ENCODE measurements at regions not wholly inside any gene's neighbourhood (a gene's known extent, or its start where the extent isn't known, plus 50 kb on each side); places are given as distances from the start of the nearest gene placed in this dataset.

DNA sequence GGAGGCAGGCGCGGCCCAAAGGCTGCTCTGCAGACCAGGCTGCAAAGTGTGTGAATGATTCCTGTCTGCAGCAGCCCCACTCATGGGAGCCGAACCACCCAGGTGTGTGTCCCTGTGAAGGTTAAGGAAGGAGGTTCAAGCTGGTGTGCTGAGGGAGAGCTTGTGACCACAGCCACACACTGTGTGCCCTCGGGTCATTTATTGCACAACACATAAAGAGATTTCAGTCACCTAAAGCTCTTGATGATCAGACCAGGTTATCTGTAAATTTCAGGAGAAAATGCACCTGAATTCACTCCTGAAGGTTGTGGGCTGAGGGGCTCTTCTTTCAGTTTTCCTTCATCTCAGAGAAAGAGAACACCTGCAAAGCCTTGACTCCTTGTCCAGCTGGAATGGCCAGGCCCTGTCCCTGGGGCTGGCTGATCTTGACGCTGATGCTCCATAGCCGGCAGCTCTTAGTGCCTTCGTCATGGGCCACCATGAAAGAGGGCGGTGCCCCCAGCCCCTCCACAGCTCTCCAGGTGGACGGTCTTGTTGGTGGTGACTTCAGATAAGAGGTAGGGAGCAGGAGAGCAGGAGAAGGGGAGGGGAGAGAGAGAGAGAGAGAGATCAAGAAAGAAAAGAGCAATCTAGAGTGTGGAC, 110.8 kb upstream of the C1QTNF9B start:
- no peak overlapping the region for H3K4me2 ChIP-seq (ENCODE audit: low read depth, low read length, poor library complexity, severe bottlenecking)
- no peaks in the 10 kb centered on the region for H3K4me1 ChIP-seq (ENCODE audit: low read length)
- no peaks in the 10 kb centered on the region for H3K9me2 ChIP-seq (replicated peaks; ENCODE audit: insufficient read depth, low read length)
- no peak overlapping the region for H3K9ac ChIP-seq (ENCODE audit: low read length)
- no peak overlapping the region for H2AFZ ChIP-seq (ENCODE audit: low read length)
- no peaks in the 10 kb centered on the region for H4K20me1 ChIP-seq (ENCODE audit: insufficient read depth, low read depth, low read length)
- no peak for DNase-seq
- no peaks in the 10 kb centered on the region for H3K79me2 ChIP-seq (ENCODE audit: low read length)
- no peak overlapping the region for H3K4me3 ChIP-seq (ENCODE audit: low read length)
- no peak overlapping the region for H3K27ac ChIP-seq (ENCODE audit: low read length)
- H3K9me3 ChIP-seq (ENCODE audit: low read length), result no peaks in the 10 kb centered on the region
- no peaks in the 10 kb centered on the region for H3K27me3 ChIP-seq (ENCODE audit: low read length)
- no peaks in the 10 kb centered on the region for H3K36me3 ChIP-seq (ENCODE audit: insufficient read depth, low read length)

DNA sequence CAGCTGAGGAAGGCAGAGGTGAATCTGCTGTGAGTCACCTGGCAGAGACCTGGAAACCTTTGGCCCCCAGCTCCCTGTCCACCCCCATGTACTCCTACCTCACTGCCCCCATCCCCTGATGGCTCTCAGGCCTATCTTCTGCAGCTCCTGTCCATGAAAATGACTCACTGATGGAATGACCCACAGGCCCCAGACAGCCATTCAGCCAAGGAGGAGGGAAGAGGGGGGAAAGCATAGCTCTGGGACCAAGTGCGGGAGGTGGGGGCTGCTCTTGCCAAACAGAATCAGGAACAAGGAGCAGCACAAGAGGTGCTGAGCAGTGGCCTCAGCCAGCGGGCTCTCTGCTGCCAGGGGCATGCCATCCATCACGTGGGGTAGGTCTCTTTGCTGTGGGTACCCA, 111.4 kb upstream of the C1QTNF9B start:
- Histone ChIP-seq H3K9me2 (replicated peaks; ENCODE audit: insufficient read depth, low read length) (no peaks in the 10 kb centered on the region), H3K79me2 (ENCODE audit: low read length) (no peaks in the 10 kb centered on the region), H4K20me1 (ENCODE audit: insufficient read depth, low read depth, low read length) (no peaks in the 10 kb centered on the region), H3K27ac (ENCODE audit: low read length) (no peak overlapping the region), H3K4me2 (ENCODE audit: low read depth, low read length, poor library complexity, severe bottlenecking) (no peak overlapping the region), H3K36me3 (ENCODE audit: insufficient read depth, low read length) (no peaks in the 10 kb centered on the region), H2AFZ (ENCODE audit: low read length) (no peak overlapping the region), H3K4me3 (ENCODE audit: low read length) (no peak overlapping the region), H3K9ac (ENCODE audit: low read length) (no peak overlapping the region), H3K9me3 (ENCODE audit: low read length) (no peaks in the 10 kb centered on the region), H3K27me3 (ENCODE audit: low read length) (no peaks in the 10 kb centered on the region), H3K4me1 (ENCODE audit: low read length) (no peaks in the 10 kb centered on the region)
- no peak for DNase-seq

- Histone ChIP-seq H2AFZ (ENCODE audit: low read length) (no peak overlapping the region), H3K36me3 (ENCODE audit: insufficient read depth, low read length) (no peaks in the 10 kb centered on the region)
Observed at GRCh38 chr13:24011266-24011665, 114.0 kb upstream of the C1QTNF9B start.

DNA sequence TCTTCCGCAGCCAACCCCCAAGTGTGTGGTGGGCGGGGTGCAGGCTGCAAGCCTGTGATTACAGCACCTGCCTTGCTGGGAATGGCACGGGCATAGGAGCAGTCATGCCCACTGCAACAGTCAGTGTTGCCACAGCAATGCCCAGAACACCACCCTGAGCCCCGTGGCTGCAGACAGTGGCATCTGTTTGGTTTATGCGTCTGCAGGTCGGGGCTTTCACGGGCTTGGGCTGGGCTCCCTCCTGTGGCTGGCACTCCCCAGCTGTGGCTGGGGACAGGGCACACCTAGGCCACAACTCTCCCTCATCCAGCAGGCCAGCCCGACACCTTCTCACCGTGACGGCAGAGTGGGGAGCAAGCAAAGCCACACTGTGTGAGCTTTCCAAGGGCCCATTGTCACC, 115.3 kb upstream of the C1QTNF9B start:
- DNase-seq, result no peak
- no peaks in the 10 kb centered on the region for H3K79me2 ChIP-seq (ENCODE audit: low read length)
- H2AFZ ChIP-seq (ENCODE audit: low read length), result no peak overlapping the region
- H3K9me3 ChIP-seq (ENCODE audit: low read length), result no peaks in the 10 kb centered on the region
- no peaks in the 10 kb centered on the region for H3K36me3 ChIP-seq (ENCODE audit: insufficient read depth, low read length)
- H4K20me1 ChIP-seq (ENCODE audit: insufficient read depth, low read depth, low read length), result no peaks in the 10 kb centered on the region
- no peak overlapping the region for H3K4me3 ChIP-seq (ENCODE audit: low read length)
- no peak overlapping the region for H3K4me2 ChIP-seq (ENCODE audit: low read depth, low read length, poor library complexity, severe bottlenecking)
- no peaks in the 10 kb centered on the region for H3K4me1 ChIP-seq (ENCODE audit: low read length)
- no peak overlapping the region for H3K9ac ChIP-seq (ENCODE audit: low read length)
- H3K27ac ChIP-seq (ENCODE audit: low read length), result no peak overlapping the region
- no peaks in the 10 kb centered on the region for H3K9me2 ChIP-seq (replicated peaks; ENCODE audit: insufficient read depth, low read length)
- no peaks in the 10 kb centered on the region for H3K27me3 ChIP-seq (ENCODE audit: low read length)

More at GRCh38 chr13:24011266-24011665, 114.0 kb upstream of the C1QTNF9B start:
- no peaks in the 10 kb centered on the region for H3K9me3 ChIP-seq (ENCODE audit: low read length)
- no peak overlapping the region for H3K4me3 ChIP-seq (ENCODE audit: low read length)
- H3K9me2 ChIP-seq (replicated peaks; ENCODE audit: insufficient read depth, low read length), result no peaks in the 10 kb centered on the region
- no peak overlapping the region for H3K9ac ChIP-seq (ENCODE audit: low read length)
- no peaks in the 10 kb centered on the region for H3K27me3 ChIP-seq (ENCODE audit: low read length)
- no peaks in the 10 kb centered on the region for H3K79me2 ChIP-seq (ENCODE audit: low read length)
- no peak overlapping the region for H3K27ac ChIP-seq (ENCODE audit: low read length)
- DNase-seq, result no peak
- H3K4me2 ChIP-seq (ENCODE audit: low read depth, low read length, poor library complexity, severe bottlenecking), result no peak overlapping the region
- no peaks in the 10 kb centered on the region for H3K4me1 ChIP-seq (ENCODE audit: low read length)
- H4K20me1 ChIP-seq (ENCODE audit: insufficient read depth, low read depth, low read length), result no peaks in the 10 kb centered on the region

DNA sequence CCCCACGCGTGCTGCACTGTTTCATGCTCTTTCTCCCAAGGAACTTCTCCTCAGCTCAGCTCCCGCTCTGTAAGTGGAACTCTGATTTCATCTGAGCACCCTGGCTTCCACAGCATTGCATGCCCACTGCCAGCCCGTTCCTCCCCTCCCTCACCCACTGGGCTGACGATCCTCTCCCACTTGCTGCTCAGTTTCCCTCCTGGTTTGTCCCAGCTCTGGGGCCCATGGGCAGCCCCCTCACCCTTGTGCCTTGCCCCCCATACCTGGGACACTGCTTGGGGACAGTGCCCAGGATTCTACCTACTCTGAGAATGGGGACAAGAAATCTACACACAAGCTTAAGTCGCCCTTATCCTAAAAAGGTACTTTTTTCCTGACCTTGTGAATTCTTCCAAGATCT, 115.9 kb upstream of the C1QTNF9B start:
- no peak overlapping the region for H3K9ac ChIP-seq (ENCODE audit: low read length)
- H3K9me2 ChIP-seq (replicated peaks; ENCODE audit: insufficient read depth, low read length), result no peaks in the 10 kb centered on the region
- H3K4me3 ChIP-seq (ENCODE audit: low read length), result no peak overlapping the region
- H3K9me3 ChIP-seq (ENCODE audit: low read length), result no peaks in the 10 kb centered on the region
- no peaks in the 10 kb centered on the region for H4K20me1 ChIP-seq (ENCODE audit: insufficient read depth, low read depth, low read length)
- H3K36me3 ChIP-seq (ENCODE audit: insufficient read depth, low read length), result no peaks in the 10 kb centered on the region
- no peak overlapping the region for H3K27ac ChIP-seq (ENCODE audit: low read length)
- no peak overlapping the region for H3K4me2 ChIP-seq (ENCODE audit: low read depth, low read length, poor library complexity, severe bottlenecking)
- no peaks in the 10 kb centered on the region for H3K79me2 ChIP-seq (ENCODE audit: low read length)
- H2AFZ ChIP-seq (ENCODE audit: low read length), result no peak overlapping the region
- H3K4me1 ChIP-seq (ENCODE audit: low read length), result no peaks in the 10 kb centered on the region
- no peak for DNase-seq
- no peaks in the 10 kb centered on the region for H3K27me3 ChIP-seq (ENCODE audit: low read length)

- Histone ChIP-seq H4K20me1 (ENCODE audit: insufficient read depth, low read depth, low read length) (no peaks in the 10 kb centered on the region), H3K4me1 (ENCODE audit: low read length) (no peaks in the 10 kb centered on the region), H3K27ac (ENCODE audit: low read length) (no peak overlapping the region), H3K9me2 (replicated peaks; ENCODE audit: insufficient read depth, low read length) (no peaks in the 10 kb centered on the region), H3K79me2 (ENCODE audit: low read length) (no peaks in the 10 kb centered on the region), H3K27me3 (ENCODE audit: low read length) (no peaks in the 10 kb centered on the region), H3K36me3 (ENCODE audit: insufficient read depth, low read length) (no peaks in the 10 kb centered on the region), H3K9ac (ENCODE audit: low read length) (no peak overlapping the region), H3K4me3 (ENCODE audit: low read length) (no peak overlapping the region), H2AFZ (ENCODE audit: low read length) (no peak overlapping the region), H3K4me2 (ENCODE audit: low read depth, low read length, poor library complexity, severe bottlenecking) (no peak overlapping the region), H3K9me3 (ENCODE audit: low read length) (no peaks in the 10 kb centered on the region)
- DNase-seq, result no peak
Observed at GRCh38 chr13:24016046-24016445, 118.7 kb upstream of the C1QTNF9B start.

DNA sequence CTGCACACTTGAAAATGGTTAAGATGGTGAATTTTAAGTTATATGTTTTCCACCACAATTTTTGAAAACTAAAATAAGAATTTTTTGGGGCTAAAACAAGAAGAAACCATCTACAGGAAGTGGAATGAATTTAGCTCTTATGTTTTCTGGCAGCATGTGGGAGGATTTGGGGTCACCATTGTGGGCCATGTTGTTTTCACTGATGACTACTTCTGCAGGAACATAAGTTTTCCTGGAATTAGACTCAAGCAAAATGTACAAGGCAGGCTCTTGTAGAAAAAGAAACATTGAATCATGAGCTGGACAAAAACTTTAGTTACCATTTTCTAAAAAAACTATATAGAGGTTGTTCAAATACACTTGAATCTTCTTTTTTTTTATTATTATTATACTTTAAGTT, 125.3 kb upstream of the C1QTNF9B start:
- Histone ChIP-seq H3K4me1 (ENCODE audit: low read length) (no peaks in the 10 kb centered on the region), H3K36me3 (ENCODE audit: insufficient read depth, low read length) (no peaks in the 10 kb centered on the region), H3K79me2 (ENCODE audit: low read length) (no peaks in the 10 kb centered on the region), H3K4me3 (ENCODE audit: low read length) (no peak overlapping the region), H3K27ac (ENCODE audit: low read length) (no peak overlapping the region), H3K9me3 (ENCODE audit: low read length) (no peaks in the 10 kb centered on the region), H4K20me1 (ENCODE audit: insufficient read depth, low read depth, low read length) (no peaks in the 10 kb centered on the region), H3K4me2 (ENCODE audit: low read depth, low read length, poor library complexity, severe bottlenecking) (no peak overlapping the region), H2AFZ (ENCODE audit: low read length) (no peak overlapping the region), H3K27me3 (ENCODE audit: low read length) (no peaks in the 10 kb centered on the region), H3K9me2 (replicated peaks; ENCODE audit: insufficient read depth, low read length) (no peaks in the 10 kb centered on the region), H3K9ac (ENCODE audit: low read length) (no peak overlapping the region)
- DNase-seq, result no peak

DNA sequence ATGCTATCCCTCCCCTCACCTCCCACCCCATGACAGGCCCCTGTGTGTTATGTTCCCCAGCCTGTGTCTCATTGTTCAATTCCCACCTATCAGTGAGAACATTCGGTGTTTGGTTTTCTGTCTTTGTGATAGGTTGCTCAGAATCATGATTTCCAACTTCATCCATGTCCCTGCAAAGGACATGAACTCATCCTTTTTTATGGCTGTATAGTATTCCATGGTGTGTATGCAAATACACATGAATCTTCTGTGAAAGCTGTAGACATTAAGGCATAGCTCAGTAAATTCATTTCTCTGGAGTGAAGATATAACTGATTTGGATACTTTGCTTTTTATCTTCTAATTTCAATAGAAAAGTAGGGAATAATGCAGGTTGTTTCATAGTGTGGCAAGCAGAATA, 125.8 kb upstream of the C1QTNF9B start:
- Histone ChIP-seq H3K9me2 (replicated peaks; ENCODE audit: insufficient read depth, low read length) (no peaks in the 10 kb centered on the region), H3K4me1 (ENCODE audit: low read length) (no peaks in the 10 kb centered on the region), H3K9ac (ENCODE audit: low read length) (no peak overlapping the region), H3K27me3 (ENCODE audit: low read length) (no peaks in the 10 kb centered on the region), H2AFZ (ENCODE audit: low read length) (no peak overlapping the region), H4K20me1 (ENCODE audit: insufficient read depth, low read depth, low read length) (no peaks in the 10 kb centered on the region), H3K27ac (ENCODE audit: low read length) (no peak overlapping the region), H3K9me3 (ENCODE audit: low read length) (no peaks in the 10 kb centered on the region), H3K4me3 (ENCODE audit: low read length) (no peak overlapping the region), H3K79me2 (ENCODE audit: low read length) (no peaks in the 10 kb centered on the region), H3K4me2 (ENCODE audit: low read depth, low read length, poor library complexity, severe bottlenecking) (no peak overlapping the region), H3K36me3 (ENCODE audit: insufficient read depth, low read length) (no peaks in the 10 kb centered on the region)
- DNase-seq, result no peak

DNA sequence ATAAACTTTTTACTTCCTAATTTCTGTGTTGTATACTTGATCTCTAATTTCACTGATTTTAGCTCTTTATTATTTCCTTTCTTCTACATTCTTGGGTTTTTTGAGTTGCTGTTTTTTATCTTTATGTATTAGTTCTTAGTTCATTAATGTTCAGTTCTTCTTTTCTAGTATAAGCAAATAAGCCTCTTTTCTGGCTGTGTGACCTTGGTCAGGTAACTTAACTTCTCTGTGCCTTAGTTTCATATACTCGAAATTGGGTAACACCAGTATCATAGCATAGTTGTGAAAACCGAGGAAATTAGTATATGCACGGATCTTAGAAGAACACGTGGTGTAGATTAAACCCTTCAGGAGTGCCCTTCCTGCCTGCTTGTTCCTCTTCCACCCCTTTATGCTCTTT, 130.2 kb upstream of the C1QTNF9B start:
- DNase-seq, result no peak
- no peaks in the 10 kb centered on the region for H3K79me2 ChIP-seq (ENCODE audit: low read length)
- no peaks in the 10 kb centered on the region for H3K27me3 ChIP-seq (ENCODE audit: low read length)
- no peak overlapping the region for H3K27ac ChIP-seq (ENCODE audit: low read length)
- H4K20me1 ChIP-seq (ENCODE audit: insufficient read depth, low read depth, low read length), result no peaks in the 10 kb centered on the region
- no peaks in the 10 kb centered on the region for H3K4me1 ChIP-seq (ENCODE audit: low read length)
- H3K9me3 ChIP-seq (ENCODE audit: low read length), result no peaks in the 10 kb centered on the region
- no peak overlapping the region for H3K9ac ChIP-seq (ENCODE audit: low read length)
- H3K9me2 ChIP-seq (replicated peaks; ENCODE audit: insufficient read depth, low read length), result no peaks in the 10 kb centered on the region
- H2AFZ ChIP-seq (ENCODE audit: low read length), result no peak overlapping the region
- no peaks in the 10 kb centered on the region for H3K36me3 ChIP-seq (ENCODE audit: insufficient read depth, low read length)
- no peak overlapping the region for H3K4me2 ChIP-seq (ENCODE audit: low read depth, low read length, poor library complexity, severe bottlenecking)
- H3K4me3 ChIP-seq (ENCODE audit: low read length), result no peak overlapping the region
